ENCODE measurements at regions not wholly inside any gene's neighbourhood (a gene's known extent, or its start where the extent isn't known, plus 50 kb on each side); places are given as distances from the start of the nearest gene placed in this dataset.

- peaks cover 5% of the 10 kb centered on the region for H3K9me2 ChIP-seq (ENCODE audit: insufficient read depth)
- H4K20me1 ChIP-seq (replicated peaks; ENCODE audit: insufficient read depth): no peaks in the 10 kb centered on the region
- H2AFZ ChIP-seq: no peak overlapping the region; the same call in 1 of the 2 replicates
- no peak overlapping the region for H3K27ac ChIP-seq (ENCODE audit: low read depth)
- H3K4me3 ChIP-seq: no peak overlapping the region
- H3F3A ChIP-seq (replicated peaks; ENCODE audit: low read depth): no peaks in the 10 kb centered on the region
- no peaks in the 10 kb centered on the region for H3K27me3 ChIP-seq (ENCODE audit: insufficient read depth)
- TF ChIP-seq STAT1 (IDR thresholded peaks at IDR 0.05; ENCODE audit: unreplicated experiment): no peak
- TF ChIP-seq NANOG (IDR thresholded peaks at IDR 0.05; ENCODE audit: borderline replicate concordance): no peak
- TF ChIP-seq POLR2AphosphoS5 (IDR thresholded peaks at IDR 0.05; ENCODE audit: low read depth): no peak
- DNase-seq (ENCODE audit: low spot score) (no peak), ATAC-seq (no peak)
- H3K27ac Mint-ChIP-seq: no peak overlapping the region
- H3K36me3 ChIP-seq (ENCODE audit: insufficient read depth): no peaks in the 10 kb centered on the region
- no peaks in the 10 kb centered on the region for H3K4me1 ChIP-seq (ENCODE audit: insufficient read depth)
- H3K4me3 Mint-ChIP-seq: no peak overlapping the region
- no peaks in the 10 kb centered on the region for H3K4me1 Mint-ChIP-seq
- H3K9me3 Mint-ChIP-seq: no peaks in the 10 kb centered on the region; the same call in 2 of the 3 replicates
- no peaks in the 10 kb centered on the region for H3K27me3 Mint-ChIP-seq (ENCODE audit: insufficient read depth, low read depth, poor library complexity)
- no peak overlapping the region for H3K4me2 ChIP-seq
- no peaks in the 10 kb centered on the region for H3K79me2 ChIP-seq (replicated peaks; ENCODE audit: insufficient read depth)
- no peaks in the 10 kb centered on the region for H3K36me3 Mint-ChIP-seq (ENCODE audit: low read depth)
Observed at GRCh38 chr6:95357380-95358020, 219.8 kb upstream of the MANEA start.

GRCh38 chr6:95364016-95364604 is 213.2 kb upstream of the MANEA start:
- Histone ChIP-seq H3K79me2 (replicated peaks; ENCODE audit: insufficient read depth) (no peaks in the 10 kb centered on the region), H4K20me1 (replicated peaks; ENCODE audit: insufficient read depth) (no peaks in the 10 kb centered on the region), H2AFZ (no peak overlapping the region), H3K4me2 (no peak overlapping the region), H3K27me3 (ENCODE audit: insufficient read depth) (no peaks in the 10 kb centered on the region), H3K36me3 (ENCODE audit: insufficient read depth) (no peaks in the 10 kb centered on the region), H3K27ac (ENCODE audit: low read depth) (no peak overlapping the region), H3K4me1 (ENCODE audit: insufficient read depth) (peaks cover 16% of the 10 kb centered on the region), H3K9me2 (ENCODE audit: insufficient read depth) (no peaks in the 10 kb centered on the region; the same call in 1 of the 2 replicates), H3K4me3 (no peak overlapping the region), H3F3A (replicated peaks; ENCODE audit: low read depth) (no peaks in the 10 kb centered on the region)
- no peak overlapping the region for H3K4me3 Mint-ChIP-seq
- no peaks in the 10 kb centered on the region for H3K9me3 Mint-ChIP-seq
- H3K4me1 Mint-ChIP-seq: peaks cover 19% of the 10 kb centered on the region
- H3K27ac Mint-ChIP-seq: no peak overlapping the region
- DNase-seq (ENCODE audit: low spot score) (peak; percentile 69), ATAC-seq (peak; percentile 40; the same call in 2 of the 3 replicates)
- no peaks in the 10 kb centered on the region for H3K27me3 Mint-ChIP-seq (ENCODE audit: insufficient read depth, low read depth, poor library complexity)
- TF ChIP-seq, protein P1, sequence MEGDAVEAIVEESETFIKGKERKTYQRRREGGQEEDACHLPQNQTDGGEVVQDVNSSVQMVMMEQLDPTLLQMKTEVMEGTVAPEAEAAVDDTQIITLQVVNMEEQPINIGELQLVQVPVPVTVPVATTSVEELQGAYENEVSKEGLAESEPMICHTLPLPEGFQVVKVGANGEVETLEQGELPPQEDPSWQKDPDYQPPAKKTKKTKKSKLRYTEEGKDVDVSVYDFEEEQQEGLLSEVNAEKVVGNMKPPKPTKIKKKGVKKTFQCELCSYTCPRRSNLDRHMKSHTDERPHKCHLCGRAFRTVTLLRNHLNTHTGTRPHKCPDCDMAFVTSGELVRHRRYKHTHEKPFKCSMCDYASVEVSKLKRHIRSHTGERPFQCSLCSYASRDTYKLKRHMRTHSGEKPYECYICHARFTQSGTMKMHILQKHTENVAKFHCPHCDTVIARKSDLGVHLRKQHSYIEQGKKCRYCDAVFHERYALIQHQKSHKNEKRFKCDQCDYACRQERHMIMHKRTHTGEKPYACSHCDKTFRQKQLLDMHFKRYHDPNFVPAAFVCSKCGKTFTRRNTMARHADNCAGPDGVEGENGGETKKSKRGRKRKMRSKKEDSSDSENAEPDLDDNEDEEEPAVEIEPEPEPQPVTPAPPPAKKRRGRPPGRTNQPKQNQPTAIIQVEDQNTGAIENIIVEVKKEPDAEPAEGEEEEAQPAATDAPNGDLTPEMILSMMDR (conservative IDR thresholded peaks at IDR 0.05; ENCODE audit: low read depth in 2 of 2): peak in 1 of 2 experiments; percentile 75; a peak in 3 of 4 replicates
- no peak for TF ChIP-seq NANOG (IDR thresholded peaks at IDR 0.05; ENCODE audit: borderline replicate concordance)
- no peaks in the 10 kb centered on the region for H3K36me3 Mint-ChIP-seq (ENCODE audit: low read depth)

DNA sequence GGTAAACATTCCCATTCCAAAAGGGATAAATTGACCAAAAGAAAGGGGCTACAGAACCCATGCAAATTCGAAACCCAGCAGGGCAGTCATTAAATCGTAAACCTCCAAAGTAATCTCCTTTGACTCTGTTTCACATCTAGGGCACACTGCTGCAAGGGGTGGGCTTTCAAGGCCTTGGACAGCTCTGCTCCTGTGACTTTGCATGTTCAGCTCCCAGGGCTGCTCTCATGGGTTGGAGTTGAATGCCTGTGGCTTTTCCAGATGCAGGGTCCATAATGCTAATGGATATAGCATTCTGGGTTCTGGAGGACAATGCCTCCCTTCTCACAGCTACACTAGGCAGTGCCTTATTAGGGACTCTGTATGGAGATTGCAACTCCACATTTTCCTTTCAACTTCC is 211.9 kb upstream of the MANEA start:
- Histone ChIP-seq H2AFZ (peak overlapping the region; percentile 76; the same call in 1 of the 2 replicates), H3K4me1 (ENCODE audit: insufficient read depth) (peaks cover 16% of the 10 kb centered on the region), H3K4me2 (peak overlapping the region; percentile 51), H4K20me1 (replicated peaks; ENCODE audit: insufficient read depth) (no peaks in the 10 kb centered on the region), H3F3A (replicated peaks; ENCODE audit: low read depth) (no peaks in the 10 kb centered on the region), H3K27ac (ENCODE audit: low read depth) (no peak overlapping the region), H3K9me2 (ENCODE audit: insufficient read depth) (no peaks in the 10 kb centered on the region; the same call in 1 of the 2 replicates), H3K27me3 (ENCODE audit: insufficient read depth) (no peaks in the 10 kb centered on the region), H3K79me2 (replicated peaks; ENCODE audit: insufficient read depth) (no peaks in the 10 kb centered on the region), H3K36me3 (ENCODE audit: insufficient read depth) (no peaks in the 10 kb centered on the region), H3K4me3 (peak overlapping the region; percentile 15; the same call in 1 of the 2 replicates)
- Mint-ChIP-seq H3K4me1 (peaks cover 19% of the 10 kb centered on the region), H3K27me3 (ENCODE audit: insufficient read depth, low read depth, poor library complexity) (no peaks in the 10 kb centered on the region), H3K27ac (no peak overlapping the region), H3K9me3 (no peaks in the 10 kb centered on the region), H3K4me3 (no peak overlapping the region), H3K36me3 (ENCODE audit: low read depth) (no peaks in the 10 kb centered on the region)
- ATAC-seq (peak; percentile 78), DNase-seq (ENCODE audit: low spot score) (peak; percentile 8)
- TF ChIP-seq EZH2phosphoT487 (IDR thresholded peaks at IDR 0.05; ENCODE audit: unreplicated experiment) (no peak), REST (IDR thresholded peaks at IDR 0.05; ENCODE audit: unreplicated experiment) (no peak), NANOG (IDR thresholded peaks at IDR 0.05; ENCODE audit: borderline replicate concordance) (no peak)

Data from GM23338 (cell line).